ENCODE measurements at regions not wholly inside any gene's neighbourhood (a gene's known extent, or its start where the extent isn't known, plus 50 kb on each side); places are given as distances from the start of the nearest gene placed in this dataset.

DNA sequence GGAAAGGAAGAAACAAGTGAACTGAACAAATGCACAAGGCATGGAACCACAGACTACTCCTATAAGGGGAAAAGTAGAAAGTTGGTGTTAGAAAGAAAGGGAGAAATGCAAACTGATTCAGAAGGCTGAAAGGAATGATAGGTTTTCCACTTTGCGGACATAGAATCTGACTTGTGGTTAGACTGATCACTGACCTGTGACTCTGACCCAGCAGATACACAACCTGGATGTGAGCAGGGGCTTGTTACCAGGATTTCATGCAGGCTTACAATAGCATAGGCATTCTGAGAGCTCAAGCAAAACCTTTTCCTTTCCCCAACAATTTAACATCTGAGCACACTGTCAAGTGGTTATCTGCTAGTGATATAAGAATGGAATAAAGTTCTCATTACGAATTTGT is 237.0 kb upstream of the CDH20 start:
- DNase-seq: no peak

DNA sequence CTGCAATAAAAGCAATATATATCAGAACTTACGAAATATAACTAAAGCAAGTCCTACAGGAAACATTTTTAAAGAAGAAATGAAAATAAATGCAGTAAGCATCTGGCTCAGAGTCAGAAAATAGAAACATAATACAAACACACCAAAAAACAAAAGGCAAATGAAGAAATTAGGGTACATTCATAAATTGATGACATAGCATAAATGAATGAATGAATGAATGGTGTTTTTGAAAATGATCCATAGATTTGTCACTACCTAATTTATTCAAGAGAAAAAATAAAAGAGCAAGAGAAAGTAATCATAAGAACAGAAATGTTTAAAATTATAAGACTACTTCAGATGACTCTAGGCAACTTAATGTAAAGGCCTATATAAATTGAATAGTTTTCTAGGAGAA is 226.1 kb upstream of the CDH20 start:
- DNase-seq: no peak

DNA sequence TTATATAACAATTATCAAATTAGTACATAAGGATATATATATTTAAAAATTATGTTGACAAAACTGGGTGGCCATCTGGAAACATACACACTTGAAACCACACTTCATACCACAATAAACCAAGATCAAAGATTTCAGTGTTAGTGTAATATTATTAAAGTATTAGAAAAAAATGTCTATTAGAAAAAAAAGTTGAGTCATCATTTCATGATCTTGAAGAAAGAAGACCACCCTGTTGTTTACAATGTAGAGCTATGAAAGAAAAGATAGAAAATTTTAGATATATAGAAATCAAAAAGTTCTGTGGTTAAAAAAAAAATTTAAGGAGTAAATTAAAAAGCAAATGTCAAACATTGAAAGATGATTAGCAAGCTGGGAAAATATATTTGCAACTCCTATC is 224.5 kb upstream of the CDH20 start:
- DNase-seq: no peak

GRCh38 chr18:61123309-61123708 is 209.9 kb upstream of the CDH20 start:
- no peak for DNase-seq

GRCh38 chr18:61127714-61128467 is 205.3 kb upstream of the CDH20 start:
- DNase-seq: no peak

GRCh38 chr18:61129001-61129400 is 204.2 kb upstream of the CDH20 start:
- no peak for DNase-seq

DNA sequence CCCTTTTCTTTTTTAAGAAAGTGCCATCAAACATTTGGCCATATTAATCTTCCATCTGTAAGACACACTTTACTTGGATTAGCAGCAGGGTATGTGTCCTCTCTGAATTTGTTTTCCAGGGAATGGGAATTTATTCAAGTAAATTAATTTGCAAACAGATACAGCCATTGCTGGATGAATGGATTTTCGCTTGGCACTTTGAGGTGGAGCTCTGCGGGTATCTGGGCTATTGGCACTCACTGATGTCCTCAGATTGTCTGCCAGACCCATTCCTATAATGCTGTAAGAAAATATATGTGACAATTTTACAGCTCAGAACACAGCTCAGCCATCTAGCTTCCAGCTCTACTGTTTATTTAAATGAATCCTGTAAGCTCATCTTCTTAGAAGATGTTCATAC is 201.2 kb upstream of the CDH20 start:
- no peak for DNase-seq

GRCh38 chr18:61133783-61134182 is 199.4 kb upstream of the CDH20 start:
- DNase-seq: no peak

DNA sequence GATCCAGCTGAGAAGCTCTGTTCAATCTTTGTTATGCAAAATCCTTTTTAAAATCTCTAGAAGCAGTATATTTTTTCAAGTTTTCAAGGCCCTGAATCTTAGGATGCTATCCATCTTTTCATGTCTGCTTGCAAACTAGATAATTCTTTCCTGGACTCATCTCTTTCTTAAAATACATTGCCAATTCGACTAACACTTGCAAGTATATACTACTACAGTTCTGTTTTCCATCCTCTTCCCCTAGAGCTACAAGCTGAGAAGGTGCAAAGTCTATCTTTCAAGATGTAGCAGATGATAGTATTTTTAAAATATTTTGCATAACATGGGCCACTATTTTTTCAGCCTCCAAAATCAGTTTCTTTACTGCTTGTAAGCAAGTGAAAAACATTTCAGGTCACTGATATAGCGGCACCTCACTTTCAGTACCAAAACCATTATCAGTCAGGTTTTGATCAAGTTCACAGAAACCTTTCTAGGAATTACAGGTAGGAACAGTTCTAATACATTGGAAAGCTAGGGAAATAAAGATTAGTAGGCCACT is 196.4 kb upstream of the CDH20 start:
- DNase-seq: no peak

GRCh38 chr18:61141691-61142090 is 191.5 kb upstream of the CDH20 start:
- DNase-seq: no peak

DNA sequence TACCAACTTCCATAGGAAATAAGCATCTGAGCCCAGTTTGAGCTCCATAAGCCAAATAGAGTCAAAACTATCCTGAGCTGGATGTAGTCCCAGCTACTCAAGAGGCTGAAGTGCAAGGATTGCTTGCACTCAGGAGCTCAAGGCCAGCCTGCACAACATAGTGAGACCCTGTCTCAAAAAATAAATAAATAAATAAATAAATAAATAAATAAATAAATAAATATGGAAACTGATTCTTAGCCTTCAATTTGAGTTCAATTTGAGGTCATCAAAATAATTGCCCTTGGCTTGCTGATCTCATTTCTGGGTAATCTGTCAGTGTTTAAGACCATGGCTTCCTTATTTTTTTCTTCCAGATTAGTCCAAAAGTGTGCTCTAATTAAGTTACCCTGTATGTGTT is 184.9 kb upstream of the CDH20 start:
- DNase-seq: no peak

DNA sequence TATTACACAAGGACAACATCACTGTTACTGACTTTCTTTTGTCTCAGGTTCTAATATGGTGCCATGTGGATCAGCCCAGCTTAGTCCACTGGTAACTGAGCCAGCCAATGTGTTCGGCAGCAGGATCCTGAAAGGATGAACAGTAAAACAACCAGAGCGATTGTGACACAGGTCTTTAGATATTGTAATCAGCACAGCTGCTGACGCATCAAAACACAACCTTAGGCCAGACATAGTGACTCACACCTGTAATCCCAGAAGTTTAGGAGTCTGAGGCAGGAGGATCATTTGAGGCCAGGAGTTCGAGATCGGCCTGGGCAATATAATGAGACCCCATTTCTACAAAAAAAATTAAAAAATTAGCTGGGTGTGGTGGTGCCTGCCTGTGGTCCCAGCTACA is 183.4 kb upstream of the CDH20 start:
- DNase-seq: no peak

GRCh38 chr18:61153571-61153970 is 179.7 kb upstream of the CDH20 start:
- no peak for DNase-seq

- no peak for DNase-seq
These were observed 178.4 kb upstream of the CDH20 start for GRCh38 chr18:61154866-61155265.

DNA sequence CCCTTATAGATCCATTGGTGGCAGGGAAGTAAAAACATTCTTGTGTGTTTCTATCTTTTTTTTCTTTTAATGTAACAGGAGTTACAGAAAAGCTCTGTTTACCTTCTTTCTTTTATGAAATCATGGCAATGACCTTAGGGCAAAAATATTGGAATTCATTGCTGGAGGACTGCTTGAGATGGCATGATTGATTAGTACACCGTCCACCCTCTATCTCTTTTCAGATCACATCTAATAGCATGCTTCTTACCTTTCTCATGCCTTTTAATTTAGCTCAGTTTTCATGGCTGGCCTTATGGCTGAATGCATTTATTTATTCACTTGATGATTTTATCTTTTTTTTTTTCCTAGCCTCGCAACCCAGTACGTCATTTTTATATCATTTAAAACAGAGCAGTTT is 177.6 kb upstream of the CDH20 start:
- DNase-seq: no peak

DNA sequence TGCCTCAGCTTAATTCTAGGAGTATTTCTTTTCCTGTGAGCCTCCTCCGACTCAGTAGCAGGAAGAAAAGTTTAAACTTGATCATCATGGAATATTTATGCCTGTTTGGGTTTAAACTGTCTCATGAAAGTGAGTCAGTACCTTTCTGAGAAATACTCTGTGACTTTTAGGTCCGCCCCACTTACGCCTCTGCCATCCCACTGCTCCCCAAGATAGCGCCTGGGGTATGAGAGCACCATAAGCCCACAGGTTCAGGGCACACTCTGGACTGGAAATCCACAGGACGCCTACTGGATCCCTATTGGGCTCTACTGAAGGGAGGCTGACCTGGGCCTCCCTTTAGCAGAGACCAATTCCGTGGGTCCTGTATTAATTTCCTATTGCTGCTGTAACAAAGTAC is 175.8 kb upstream of the CDH20 start:
- no peak for DNase-seq

DNA sequence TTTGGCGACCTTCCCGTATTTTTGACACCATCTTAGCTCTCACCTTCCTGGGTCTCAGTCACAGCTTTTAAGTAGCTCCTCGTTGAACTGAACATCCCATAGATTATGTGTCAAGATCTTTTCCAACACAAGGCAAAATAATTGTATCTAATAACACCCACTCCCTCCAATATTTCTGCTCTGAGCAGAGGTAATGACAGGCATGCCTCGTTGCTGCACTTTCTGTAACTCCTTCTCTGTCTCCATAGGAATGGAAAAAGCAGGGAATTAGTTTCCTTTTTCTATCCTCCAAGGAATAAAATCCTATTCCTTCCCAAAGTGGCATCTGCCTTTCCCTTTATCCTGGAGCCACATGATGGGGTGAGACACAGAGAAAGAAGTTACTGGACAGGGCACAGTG is 174.0 kb upstream of the CDH20 start:
- DNase-seq: no peak

DNA sequence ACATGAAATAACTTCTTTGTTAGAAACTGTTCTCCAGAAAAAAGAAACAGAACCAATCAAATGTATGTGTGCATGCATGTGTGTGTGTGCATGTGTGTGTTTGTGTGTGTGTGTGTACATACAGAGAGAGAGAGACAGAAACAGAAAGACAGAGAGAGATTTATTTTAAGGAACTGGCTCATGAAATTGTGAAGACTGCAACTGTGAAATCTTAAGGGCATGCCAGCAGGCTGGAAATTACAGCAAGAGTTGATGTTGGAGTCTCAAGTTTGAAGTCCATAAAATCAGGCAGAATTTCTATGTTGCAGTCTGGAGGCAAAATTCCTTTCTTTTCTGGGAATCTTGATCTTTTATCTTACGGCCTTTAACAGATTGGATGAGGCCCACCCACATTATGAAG is 168.9 kb upstream of the CDH20 start:
- no peak for DNase-seq

- no peak for DNase-seq
These were observed 165.3 kb upstream of the CDH20 start for GRCh38 chr18:61167902-61168301.

DNA sequence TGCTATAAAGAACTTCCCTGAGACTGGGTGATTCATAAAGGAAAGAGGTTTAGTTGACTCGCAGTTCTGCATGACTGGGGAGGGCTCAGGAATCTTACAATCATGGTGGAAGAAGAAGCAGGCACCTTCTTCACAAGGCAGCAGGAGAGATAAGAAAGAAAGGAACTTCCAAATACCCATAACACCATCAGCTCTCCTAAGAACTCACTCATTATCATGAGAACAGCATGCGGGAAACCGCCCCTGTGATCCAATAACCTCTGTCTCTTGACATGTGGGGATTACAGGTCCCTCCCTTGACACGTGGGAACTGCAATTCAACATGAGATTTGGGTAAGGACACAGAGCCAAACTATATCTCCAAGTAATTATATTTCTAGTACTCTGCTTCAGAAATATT is 163.8 kb upstream of the CDH20 start:
- DNase-seq: no peak

DNA sequence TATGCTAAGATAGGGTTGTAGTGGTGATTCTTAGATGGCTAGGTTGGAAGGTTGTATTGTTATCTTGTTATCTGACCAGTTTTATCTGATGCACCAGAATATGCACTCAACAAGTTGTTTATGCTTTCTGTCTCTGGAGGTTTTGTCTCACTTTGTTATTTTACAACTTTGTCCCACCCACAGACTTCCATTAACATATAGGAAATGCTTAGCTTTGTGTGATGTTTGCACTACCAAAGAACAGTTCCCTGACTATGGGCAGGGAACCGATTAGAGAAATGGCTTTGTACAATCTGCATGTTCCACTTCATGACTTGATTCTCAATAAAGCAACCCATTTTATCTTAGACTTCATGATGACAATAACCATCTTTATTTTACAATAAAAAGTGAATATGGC is 160.6 kb upstream of the CDH20 start:
- no peak for DNase-seq

DNA sequence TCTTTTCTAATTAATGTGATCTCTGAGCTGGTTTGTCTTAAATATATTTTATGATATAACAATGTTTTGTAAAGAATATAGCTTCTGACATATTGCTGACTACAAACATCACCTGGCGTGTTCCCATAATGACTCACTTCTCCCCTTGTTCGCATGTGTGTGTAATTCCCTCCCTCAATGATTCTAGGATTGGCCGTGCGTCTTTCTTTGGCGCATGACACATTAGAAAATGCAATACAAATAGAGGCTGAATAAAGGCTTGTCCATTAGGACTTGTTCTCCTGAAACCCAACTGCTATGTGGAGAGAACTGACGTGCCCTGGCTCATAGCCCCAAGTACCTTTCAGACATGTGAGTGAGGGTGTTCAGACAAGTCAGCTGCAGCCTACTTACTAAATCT is 159.7 kb upstream of the CDH20 start:
- no peak for DNase-seq

GRCh38 chr18:61183798-61184197 is 149.4 kb upstream of the CDH20 start:
- DNase-seq: no peak

DNA sequence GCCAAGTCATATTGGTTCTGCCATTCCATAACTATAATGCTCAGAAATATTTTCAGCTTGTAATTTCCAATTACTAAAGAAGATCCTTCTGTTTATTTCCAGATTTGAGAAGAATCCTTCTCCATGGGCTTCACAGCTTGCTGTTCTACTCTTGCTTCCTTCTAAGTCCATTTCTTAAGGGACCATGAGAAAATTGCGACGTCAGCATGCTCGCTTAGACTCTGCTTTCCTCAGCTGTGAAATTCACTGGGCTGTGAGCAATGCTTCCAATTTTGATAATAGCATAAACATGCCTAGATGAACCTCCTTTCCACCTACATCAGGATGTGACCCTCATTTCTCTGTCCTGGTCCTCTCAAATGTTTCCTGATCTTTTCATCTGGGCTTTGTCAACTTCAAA is 145.3 kb upstream of the CDH20 start:
- DNase-seq: no peak

GRCh38 chr18:61189376-61189775 is 143.9 kb upstream of the CDH20 start:
- no peak for DNase-seq
